ENCODE measurements at regions not wholly inside any gene's neighbourhood (a gene's known extent, or its start where the extent isn't known, plus 50 kb on each side); places are given as distances from the start of the nearest gene placed in this dataset.

DNA sequence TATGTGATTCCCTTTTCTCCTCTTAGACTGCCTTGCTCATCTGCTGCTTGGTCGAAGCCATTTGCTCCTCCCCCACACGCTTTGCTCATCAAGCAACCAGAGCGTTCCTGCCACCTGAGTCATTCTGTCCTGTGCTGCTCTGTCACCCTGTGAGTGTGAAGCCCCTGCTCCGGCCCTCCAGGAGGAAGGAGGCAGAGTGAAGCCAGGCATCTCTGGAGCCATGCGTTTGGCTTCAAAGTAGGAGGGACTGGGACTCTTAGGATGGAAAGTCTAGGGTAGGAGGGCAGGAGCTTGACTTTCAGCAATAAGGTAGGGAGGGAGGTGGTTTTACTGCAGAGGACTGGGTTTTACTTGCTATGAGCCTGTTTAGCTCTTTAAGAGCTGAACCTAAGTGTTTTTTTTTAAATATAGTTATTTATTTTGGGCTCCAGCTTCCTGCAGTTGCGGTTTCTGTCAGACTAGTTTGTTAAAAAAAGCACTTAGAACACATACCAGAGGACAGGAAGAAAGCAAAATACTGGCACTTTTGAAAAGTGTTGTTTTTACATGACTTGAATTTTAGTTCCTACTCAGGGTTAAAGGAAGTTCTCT lies 63.6 kb downstream of the SPINK2 start:
- DNase-seq, result peak; percentile 76

DNA sequence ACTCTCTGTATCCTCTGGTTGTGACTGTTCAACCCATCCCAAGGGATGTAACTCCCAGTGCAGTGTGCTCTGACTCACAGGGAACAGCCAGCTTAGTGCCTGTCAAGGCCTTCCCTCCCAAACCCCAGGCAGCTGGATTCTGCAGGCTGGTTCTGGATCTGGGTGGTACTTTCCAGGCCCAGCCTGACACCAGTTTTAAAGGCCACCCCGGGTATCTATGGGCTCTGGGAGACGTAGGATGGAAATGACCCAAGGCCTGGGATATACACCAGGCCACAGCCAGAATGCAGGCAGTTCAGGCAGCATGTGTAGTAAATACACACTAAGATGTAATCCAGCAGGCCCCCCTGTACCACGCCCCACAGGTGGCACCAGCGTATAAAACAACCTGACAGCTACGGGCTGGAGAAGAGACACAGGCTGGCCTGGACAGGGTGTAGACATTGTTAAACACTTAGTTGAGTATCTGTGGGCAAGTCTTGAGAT lies 64.2 kb downstream of the SPINK2 start:
- no peak for DNase-seq

DNA sequence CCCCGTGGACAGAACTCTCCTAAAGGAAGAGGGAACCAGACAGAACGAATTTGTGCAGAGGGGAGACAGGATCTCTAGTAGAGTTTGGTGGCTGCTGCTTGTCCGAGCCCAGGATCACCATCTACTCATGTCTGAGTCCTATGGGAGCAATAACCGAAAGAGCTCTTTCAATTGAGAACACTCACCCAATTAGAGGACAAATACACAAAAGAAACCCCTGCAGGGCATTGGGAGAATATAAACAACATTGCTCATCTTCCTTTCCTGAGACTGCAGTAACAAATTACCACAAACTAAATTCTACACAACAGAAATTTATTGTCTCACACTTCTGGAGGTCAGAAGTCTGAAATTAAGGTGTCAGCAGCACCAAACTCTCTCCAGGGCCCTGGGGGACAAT lies 65.6 kb downstream of the SPINK2 start:
- DNase-seq, result no peak

DNA sequence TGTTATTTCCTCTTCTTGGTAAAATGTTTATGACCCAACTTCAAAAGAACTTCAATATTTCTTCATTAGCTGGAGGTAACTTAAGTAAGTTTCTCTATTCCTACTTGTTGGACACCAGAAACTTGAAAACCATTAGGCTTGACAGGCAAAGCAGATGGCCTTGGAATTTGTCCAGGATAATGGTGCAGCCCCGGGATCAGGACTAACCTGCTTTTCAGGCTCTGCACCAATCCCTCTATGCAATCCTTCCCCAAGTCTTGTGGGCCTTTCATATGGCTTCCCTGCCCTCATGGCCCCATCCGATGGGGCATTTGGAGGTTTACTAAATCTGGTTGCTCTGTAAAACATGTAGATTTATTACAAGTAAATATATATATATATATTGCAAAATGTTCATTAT lies 68.5 kb downstream of the SPINK2 start:
- no peak for DNase-seq

DNA sequence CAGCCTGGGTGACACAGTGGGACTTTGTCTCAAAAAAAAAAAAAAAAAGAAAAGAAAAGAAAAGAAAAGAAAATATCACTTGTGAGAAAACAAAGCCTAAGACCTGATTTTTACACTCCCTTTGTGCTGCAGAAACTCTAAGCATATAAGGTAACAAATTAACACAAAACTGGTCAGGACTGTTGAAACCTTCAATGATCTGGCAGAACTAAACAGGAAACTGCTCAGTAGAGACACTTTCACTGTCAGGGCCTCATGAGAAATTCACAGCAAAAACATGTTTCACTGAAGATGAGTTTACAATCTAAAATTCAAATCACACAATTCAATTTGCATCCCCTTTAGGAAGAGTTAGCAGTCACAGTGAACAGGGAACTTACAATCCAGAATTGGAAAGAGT lies 69.1 kb upstream of the HOPX start:
- no peak for DNase-seq

DNA sequence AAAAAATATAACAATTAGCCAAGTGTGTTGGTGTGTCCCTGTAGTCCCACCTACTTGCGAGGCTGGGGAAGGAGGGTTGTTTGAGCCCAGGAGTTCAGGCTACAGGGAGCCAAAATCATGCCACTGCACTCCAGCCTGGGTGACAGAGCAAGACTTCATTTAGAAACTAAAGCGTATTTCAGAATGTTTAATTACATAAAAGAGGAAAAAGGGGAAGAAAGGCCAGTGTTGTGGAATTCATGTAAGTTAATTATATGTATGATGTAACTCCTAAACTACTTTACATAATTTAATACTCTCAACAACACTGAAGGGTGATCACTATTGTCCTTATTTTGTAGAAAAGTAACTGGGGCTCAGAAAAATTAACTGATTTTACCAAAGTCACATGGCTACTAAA lies 67.2 kb upstream of the HOPX start:
- no peak for DNase-seq

DNA sequence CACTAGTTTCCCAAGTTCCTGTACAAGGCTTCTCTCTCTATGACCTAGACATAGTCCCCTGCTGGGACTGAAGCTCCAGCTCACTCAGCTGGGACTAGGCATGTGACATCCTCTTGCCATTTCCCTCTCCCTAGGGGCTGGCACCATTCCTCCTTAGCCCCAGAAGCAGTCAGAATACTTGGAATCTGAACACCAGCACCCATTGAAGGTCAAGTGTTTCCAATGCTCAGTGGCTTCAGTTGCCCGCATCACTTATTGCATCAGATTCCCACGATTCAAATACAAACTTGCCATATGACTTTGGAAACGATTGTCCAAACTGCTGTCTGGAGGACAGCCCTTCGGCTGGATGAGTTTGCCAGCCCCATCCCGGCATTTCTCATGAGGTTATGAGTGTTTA lies 65.5 kb upstream of the HOPX start:
- no peak for DNase-seq

DNA sequence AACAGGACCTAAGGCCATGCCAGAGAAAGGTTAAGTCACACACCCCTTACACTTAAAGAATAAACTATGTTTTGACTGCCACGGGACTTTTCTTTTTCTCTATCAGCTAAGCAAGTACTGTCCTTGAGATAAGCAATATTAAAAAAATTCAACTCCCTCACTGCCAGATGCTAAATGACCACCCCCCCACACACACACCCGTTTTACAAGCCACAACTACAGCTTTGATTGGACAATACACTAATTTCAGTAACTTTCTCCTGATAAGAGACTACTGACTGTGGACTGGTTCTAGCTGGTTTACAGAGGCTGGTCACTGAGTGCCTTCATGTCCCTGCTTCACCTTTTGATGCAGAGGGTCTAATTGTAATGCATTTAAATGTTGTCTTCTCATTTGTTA lies 63.9 kb upstream of the HOPX start:
- DNase-seq, result no peak

DNA sequence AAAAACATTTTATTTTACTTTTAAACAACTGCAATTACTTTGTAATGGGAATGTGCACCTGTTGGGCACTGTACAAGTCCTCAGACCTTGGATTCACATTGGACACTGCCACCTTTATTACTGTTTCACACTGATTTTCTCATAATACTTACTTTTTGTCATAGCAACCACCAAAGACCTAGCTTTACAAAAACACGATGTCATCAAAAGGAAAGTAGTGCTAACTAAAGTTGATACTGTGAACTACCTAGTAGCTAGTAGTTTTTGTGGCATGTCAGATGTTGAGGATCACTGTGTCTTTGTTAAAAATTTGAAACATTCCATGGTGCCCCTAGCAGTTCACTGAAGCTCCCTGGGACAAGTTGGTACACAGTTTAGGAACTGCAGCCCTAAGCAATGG lies 62.9 kb upstream of the HOPX start:
- no peak for DNase-seq

DNA sequence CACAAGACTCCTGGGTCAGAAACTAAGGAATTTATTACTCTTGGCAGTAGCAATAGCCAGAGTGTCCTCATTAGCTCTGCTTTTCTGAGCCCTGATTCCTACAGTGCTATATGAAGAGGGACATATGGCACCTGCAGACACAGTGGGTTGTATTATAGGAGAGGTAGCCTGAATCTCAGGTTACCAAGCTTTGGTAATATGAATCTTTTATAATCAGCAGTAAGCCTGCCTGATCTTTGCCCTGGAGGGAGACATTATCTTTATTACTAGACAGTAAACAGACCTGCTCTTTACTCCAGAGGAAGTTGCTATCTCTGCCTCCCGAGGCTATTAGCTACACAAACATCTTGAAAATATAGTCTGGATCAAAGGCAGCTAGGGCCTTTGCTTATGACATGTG lies 62.5 kb upstream of the HOPX start:
- no peak for DNase-seq

DNA sequence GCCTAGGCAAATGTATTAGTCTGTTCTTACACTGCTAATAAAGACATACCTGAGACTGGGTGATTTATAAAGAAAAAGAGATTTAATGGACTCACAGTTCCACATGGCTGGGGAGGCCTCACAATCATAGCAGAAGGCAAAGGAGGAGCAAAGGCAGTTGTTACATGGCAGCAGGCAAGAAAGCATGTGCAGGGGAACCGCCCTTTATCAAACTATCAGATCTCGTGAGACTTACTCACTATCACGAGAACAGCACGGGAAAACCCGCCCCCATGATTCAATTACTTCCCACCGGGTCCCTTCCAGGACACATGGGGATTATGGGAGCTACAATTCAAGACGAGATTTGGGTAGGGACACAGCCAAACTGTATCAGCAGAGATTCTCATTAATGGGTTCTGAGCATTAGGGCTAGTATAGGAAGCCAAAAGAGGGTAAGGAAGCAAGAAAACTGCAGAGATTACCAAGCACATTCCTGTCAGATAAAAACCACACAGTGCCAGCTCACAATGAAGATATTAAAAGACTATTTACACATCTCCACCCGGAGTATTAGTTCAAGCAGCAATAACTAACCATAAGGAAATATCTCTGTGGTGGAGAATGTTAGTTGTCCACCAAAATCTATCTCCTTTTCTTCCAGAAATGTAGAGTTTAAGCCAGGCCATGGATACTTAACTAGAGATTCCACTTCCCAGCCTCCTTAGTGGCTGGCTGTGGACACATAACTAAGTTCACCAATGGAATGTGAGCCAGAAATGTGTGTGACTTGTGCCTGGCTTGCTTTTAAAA lies 61.2 kb upstream of the HOPX start:
- DNase-seq, result no peak

DNA sequence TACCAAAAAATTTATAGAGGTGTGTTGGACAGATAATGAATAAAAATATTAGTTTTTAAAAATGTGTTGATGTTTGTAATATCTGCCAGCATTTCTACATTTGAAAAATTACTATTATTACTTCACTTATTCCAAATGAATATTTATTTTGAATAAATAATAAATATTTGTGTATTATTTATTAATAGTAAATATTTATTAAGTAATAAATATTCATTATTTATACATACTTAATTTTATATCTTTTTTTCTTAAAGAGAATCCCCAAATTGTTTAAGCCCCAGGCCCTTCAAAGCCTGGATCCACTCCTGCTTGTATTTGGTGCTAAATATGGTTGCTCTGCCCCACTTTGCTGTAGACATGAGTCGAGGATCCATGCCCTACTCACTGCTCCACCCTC lies 60.5 kb upstream of the HOPX start:
- no peak for DNase-seq

DNA sequence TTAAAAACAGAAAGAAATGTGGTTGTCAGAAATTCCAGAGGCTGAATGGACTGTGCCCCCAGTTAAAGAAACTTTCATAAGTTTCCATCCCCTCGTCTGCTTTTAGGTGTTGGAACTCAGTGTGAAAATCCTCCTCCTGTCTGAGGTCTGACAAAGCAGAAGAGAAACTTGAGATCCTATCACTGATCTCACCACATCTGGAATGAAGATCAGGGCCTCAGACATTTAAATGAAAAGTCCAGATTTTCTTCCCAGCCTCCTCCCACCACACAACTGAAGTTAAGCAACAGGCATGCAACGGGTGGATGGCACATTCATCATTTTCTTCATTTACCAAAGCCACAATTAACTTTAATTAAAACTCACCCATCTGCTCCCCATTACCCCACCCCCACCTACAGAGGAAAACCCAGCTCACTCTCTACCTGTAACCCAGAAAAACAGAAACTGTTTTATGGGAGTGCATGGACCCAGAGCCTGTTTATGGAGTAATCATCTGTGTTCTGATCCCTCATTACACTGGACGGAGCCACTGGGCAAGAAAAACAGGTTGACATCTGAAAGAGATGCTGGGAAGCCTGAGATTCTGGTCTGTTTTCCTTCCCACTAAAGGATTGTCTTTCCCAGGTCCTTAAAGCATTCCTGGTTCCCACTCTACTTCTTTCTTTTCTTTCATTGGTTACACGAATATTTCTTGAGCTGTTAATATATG lies 58.1 kb upstream of the HOPX start:
- DNase-seq, result no peak

DNA sequence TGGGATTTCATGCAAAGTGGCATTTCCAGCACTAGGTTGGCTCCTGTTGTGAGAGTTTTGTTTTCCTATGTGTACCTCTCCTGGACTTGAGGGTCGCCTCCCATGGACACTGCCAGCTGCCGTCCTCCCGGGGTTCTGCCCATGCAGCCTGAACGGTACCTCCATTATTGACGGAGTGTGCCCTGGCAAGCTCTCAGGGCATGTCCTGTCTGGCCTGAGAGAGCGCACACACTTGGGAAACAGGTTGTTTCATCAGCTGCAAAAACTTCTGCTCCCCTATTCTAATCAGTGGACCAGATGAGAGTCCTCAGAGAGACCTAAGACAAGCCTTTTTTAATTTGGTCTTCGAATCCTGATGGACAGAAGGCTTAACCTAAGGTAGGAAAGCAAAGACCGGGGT lies 56.6 kb upstream of the HOPX start:
- DNase-seq, result no peak

DNA sequence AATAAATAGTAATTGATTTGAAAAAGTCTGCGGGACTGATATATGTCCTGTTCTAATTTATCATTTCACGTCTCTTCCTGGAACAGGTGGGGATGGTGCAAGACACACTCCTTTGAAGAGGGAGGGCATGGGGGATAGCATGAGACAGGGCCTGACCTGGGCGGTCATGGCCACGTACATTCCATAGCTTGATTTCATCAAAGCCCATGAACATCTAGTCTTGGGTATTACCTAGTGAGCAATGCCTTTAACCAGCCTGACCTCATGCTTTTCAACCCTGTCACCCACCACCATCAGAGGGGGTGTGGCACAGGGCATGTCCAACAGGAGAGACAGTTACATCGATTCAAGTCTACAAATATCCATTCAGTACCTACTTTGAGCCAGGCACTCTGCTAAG lies 52.3 kb upstream of the HOPX start:
- DNase-seq, result no peak

DNA sequence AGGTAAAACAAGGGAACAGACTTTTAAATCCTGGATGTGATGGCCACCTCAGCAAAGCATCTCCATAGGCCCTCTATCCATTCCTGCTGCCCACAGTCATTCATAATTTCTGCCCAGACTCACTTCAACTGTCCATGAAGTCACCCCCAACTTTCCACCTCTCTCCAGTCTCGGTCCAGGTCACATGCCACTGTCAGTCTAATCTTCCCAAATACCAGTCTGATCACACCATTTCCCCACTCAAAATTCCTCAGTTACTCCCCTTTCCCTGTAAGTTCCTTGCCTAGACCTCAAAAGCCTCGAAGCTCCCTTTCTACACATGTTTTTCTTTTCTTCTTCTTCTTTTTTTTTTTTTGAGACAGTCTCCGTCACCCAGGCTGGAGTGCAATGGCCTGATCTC lies 51.2 kb upstream of the HOPX start:
- no peak for DNase-seq

DNA sequence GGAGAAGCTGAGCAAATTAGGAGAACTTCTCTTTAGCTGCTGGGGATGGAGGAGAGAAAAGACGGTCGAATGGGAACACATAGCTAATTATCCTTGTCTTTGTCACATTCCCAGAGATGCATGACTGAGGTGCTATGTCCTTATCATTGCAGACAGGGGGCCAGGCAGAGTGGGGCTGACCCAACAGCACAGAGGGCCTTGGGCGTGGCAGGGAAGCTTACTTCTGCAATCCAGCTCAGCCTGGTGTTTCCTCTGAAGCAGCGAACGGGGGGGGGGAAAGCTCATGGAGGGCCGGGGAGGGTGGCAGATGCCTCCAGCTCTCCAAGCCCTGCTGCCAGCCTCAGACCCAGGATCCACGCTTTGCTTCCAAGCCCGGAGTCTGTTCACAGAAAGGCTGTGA lies 50.8 kb upstream of the HOPX start:
- DNase-seq, result no peak

All from CD4-positive, alpha-beta T cell treated with Interleukin-4 for 4 hours (primary cell).